ENCODE measurements at regions not wholly inside any gene's neighbourhood (a gene's known extent, or its start where the extent isn't known, plus 50 kb on each side); places are given as distances from the start of the nearest gene placed in this dataset.

GRCh38 chr2:181766129-181766528 lies 85.8 kb upstream of the NEUROD1 start:
- DNase-seq (ENCODE audit: low spot score) = no peak

GRCh38 chr2:181770150-181770549 lies 89.8 kb upstream of the NEUROD1 start:
- ChIA-PET POLR2A (interaction anchor here (1.1 kb wide), 1 partner anchor 9 kb away, joined by 3 read pairs; no protein-coding TSS in a partner anchor), CTCF (ENCODE audit: unreplicated experiment) (no interaction called here)
- intact Hi-C loops (cut with micrococcal nuclease; ENCODE audit: unreplicated experiment) = no loop called here
- TF ChIP-seq CTCF (conservative IDR thresholded peaks at IDR 0.05; ENCODE audit: low read length) (no peak), EZH2phosphoT487 (IDR thresholded peaks at IDR 0.05; ENCODE audit: borderline replicate concordance, low read depth, low read length) (no peak)
- no peak overlapping the region for H3K4me2 ChIP-seq (ENCODE audit: low read length)
- no peaks in the 10 kb centered on the region for H3K79me2 ChIP-seq (ENCODE audit: insufficient read depth, low read depth, low read length)
- no peaks in the 10 kb centered on the region for H3K9me3 ChIP-seq (ENCODE audit: low read length)
- H3K27ac ChIP-seq (ENCODE audit: low read depth, low read length, poor library complexity, severe bottlenecking) = no peak overlapping the region
- no peaks in the 10 kb centered on the region for H4K20me1 ChIP-seq (ENCODE audit: insufficient read depth, low read length)
- no TSS peak for BruUV-seq (replicated peaks)
- no peak overlapping the region for H2AFZ ChIP-seq (ENCODE audit: low read length)
- no peak overlapping the region for H3K4me3 ChIP-seq (ENCODE audit: low read depth, low read length, poor library complexity, severe bottlenecking)
- no peaks in the 10 kb centered on the region for H3K36me3 ChIP-seq (ENCODE audit: insufficient read depth, low read length)
- no peaks in the 10 kb centered on the region for H3K9me2 ChIP-seq (ENCODE audit: insufficient read depth, low read length)
- H3K4me1 ChIP-seq (ENCODE audit: insufficient read depth, low read length, poor library complexity, severe bottlenecking) = peaks cover 9% of the 10 kb centered on the region
- DNase-seq (ENCODE audit: low spot score) = no peak

More at GRCh38 chr2:181766129-181766528, 85.8 kb upstream of the NEUROD1 start:
- CTCF ChIA-PET (ENCODE audit: unreplicated experiment) = no interaction called here
- Histone ChIP-seq H2AFZ (ENCODE audit: low read length) (no peak overlapping the region), H3K27ac (ENCODE audit: low read depth, low read length, poor library complexity, severe bottlenecking) (no peak overlapping the region), H3K4me1 (ENCODE audit: insufficient read depth, low read length, poor library complexity, severe bottlenecking) (no peaks in the 10 kb centered on the region), H3K36me3 (ENCODE audit: insufficient read depth, low read length) (no peaks in the 10 kb centered on the region), H3K4me3 (ENCODE audit: low read depth, low read length, poor library complexity, severe bottlenecking) (no peak overlapping the region), H3K9me2 (ENCODE audit: insufficient read depth, low read length) (no peaks in the 10 kb centered on the region), H3K4me2 (ENCODE audit: low read length) (no peak overlapping the region), H4K20me1 (ENCODE audit: insufficient read depth, low read length) (no peaks in the 10 kb centered on the region), H3K79me2 (ENCODE audit: insufficient read depth, low read depth, low read length) (no peaks in the 10 kb centered on the region), H3K9me3 (ENCODE audit: low read length) (no peaks in the 10 kb centered on the region)
- POLR2A ChIA-PET = interaction anchor here (1.1 to 1.4 kb wide), 2 partner anchors 12 to 108 kb away, joined by 3 to 6 read pairs; no protein-coding TSS in a partner anchor
- BruUV-seq (replicated peaks) = no TSS peak
- TF ChIP-seq CTCF (conservative IDR thresholded peaks at IDR 0.05; ENCODE audit: low read length) (no peak), EZH2phosphoT487 (IDR thresholded peaks at IDR 0.05; ENCODE audit: borderline replicate concordance, low read depth, low read length) (no peak)
- intact Hi-C loops (cut with micrococcal nuclease; ENCODE audit: unreplicated experiment) = no loop called here

- Histone ChIP-seq H3K4me1 (ENCODE audit: insufficient read depth, low read length, poor library complexity, severe bottlenecking) (peaks cover 9% of the 10 kb centered on the region), H3K36me3 (ENCODE audit: insufficient read depth, low read length) (no peaks in the 10 kb centered on the region), H3K4me3 (ENCODE audit: low read depth, low read length, poor library complexity, severe bottlenecking) (no peak overlapping the region), H4K20me1 (ENCODE audit: insufficient read depth, low read length) (no peaks in the 10 kb centered on the region), H2AFZ (ENCODE audit: low read length) (no peak overlapping the region), H3K27ac (ENCODE audit: low read depth, low read length, poor library complexity, severe bottlenecking) (no peak overlapping the region), H3K79me2 (ENCODE audit: insufficient read depth, low read depth, low read length) (no peaks in the 10 kb centered on the region), H3K9me2 (ENCODE audit: insufficient read depth, low read length) (no peaks in the 10 kb centered on the region), H3K9me3 (ENCODE audit: low read length) (no peaks in the 10 kb centered on the region), H3K4me2 (ENCODE audit: low read length) (no peak overlapping the region)
- POLR2A ChIA-PET = interaction anchor here (1.1 to 1.3 kb wide), 2 partner anchors 9 to 792 kb away, joined by 3 read pairs; no protein-coding TSS in a partner anchor
- no peak for TF ChIP-seq CTCF (conservative IDR thresholded peaks at IDR 0.05; ENCODE audit: low read length)
- no peak for TF ChIP-seq EZH2phosphoT487 (IDR thresholded peaks at IDR 0.05; ENCODE audit: borderline replicate concordance, low read depth, low read length)
- CTCF ChIA-PET (ENCODE audit: unreplicated experiment) = no interaction called here
- BruUV-seq (replicated peaks) = no TSS peak
- no peak for DNase-seq (ENCODE audit: low spot score)
- intact Hi-C loops (cut with micrococcal nuclease; ENCODE audit: unreplicated experiment) = no loop called here
Measured at GRCh38 chr2:181771356-181771755, 91.0 kb upstream of the NEUROD1 start.

All from OCI-LY7 (cell line).